HEK293 (cell line): ENCODE measurements at regions not wholly inside any gene's neighbourhood (a gene's known extent, or its start where the extent isn't known, plus 50 kb on each side); places are given as distances from the start of the nearest gene placed in this dataset.
A peak's percentile ranks its signal among the peaks of the same experiment; 100 is the strongest.

Experiments used
- CTCF ChIA-PET: fragments of 350-600 bp; formaldehyde crosslinking; extraction: SDS; loops from one replicate; lab custom pipeline; 2021; ENCODE audit warnings: antibody characterized with exemption; lab: Yijun Ruan, JAX
- POLR2A ChIA-PET: fragments of 300-600 bp; formaldehyde crosslinking; extraction: SDS; loops from one replicate; lab custom pipeline; 2020; ENCODE audit warnings: antibody characterized with exemption, inconsistent platforms; lab: Yijun Ruan, JAX
- H3K27ac ChIP-seq: fragments of 200-500 bp; sonication (Bioruptor generic); 2 replicates; pipeline ENCODE4 v1.5.1; 2014; ENCODE audit warnings: low read depth, low read length, control low read depth, inconsistent platforms; ENCODE audit errors: extremely low read depth
- H3K36me3 ChIP-seq, 2 experiments: fragments of 200-500 bp in 1 of 2; sonication (Bioruptor generic) in 1 of 2; 1 replicate in 1 of 2; 2 replicates in 1 of 2; pipeline ENCODE4 v1.5.1; 2014 to 2017; ENCODE audit warnings: inconsistent platforms in 2 of 2, low read length in 2 of 2; ENCODE audit not compliant: control insufficient read depth in 2 of 2, insufficient read depth in 1 of 2
- H3K4me1 ChIP-seq: fragments of 200-500 bp; sonication (Bioruptor generic); 2 replicates; pipeline ENCODE4 v1.5.1; 2014; ENCODE audit warnings: mild to moderate bottlenecking, low read length, inconsistent platforms; ENCODE audit not compliant: control insufficient read depth, insufficient read depth
- H3K4me3 ChIP-seq: 2 replicates; pipeline ENCODE4 v1.5.1; 2011; ENCODE audit warnings: low read depth, mild to moderate bottlenecking, control low read depth, low read length, moderate library complexity
- H3K9me3 ChIP-seq: fragments of 200-500 bp; sonication (Bioruptor generic); 2 replicates; pipeline ENCODE4 v1.5.1; 2014; ENCODE audit warnings: low read depth, low read length, inconsistent platforms; ENCODE audit not compliant: control insufficient read depth, insufficient read depth
- EGR2 ChIP-seq: fragments of 450-650 bp; formaldehyde crosslinking; IDR thresholded peaks from 2 replicates; pipeline ENCODE4 v1.5.1; 2016; ENCODE audit warnings: low read depth, missing biosample characterization, missing genetic modification characterization
- ZBTB17 ChIP-seq: fragments of 450-650 bp; formaldehyde crosslinking; IDR thresholded peaks from 2 replicates; pipeline ENCODE4 v1.5.1; 2016; ENCODE audit warnings: missing biosample characterization, missing genetic modification characterization
- ZBTB26 ChIP-seq: fragments of 450-650 bp; formaldehyde crosslinking; optimal IDR thresholded peaks from 2 replicates; pipeline ENCODE3; 2016; ENCODE audit warnings: missing biosample characterization, mild to moderate bottlenecking, missing genetic modification characterization
- ZFHX2 ChIP-seq: fragments of 450-650 bp; formaldehyde crosslinking; conservative IDR thresholded peaks from 2 replicates; pipeline ENCODE4 v1.5.1; 2016; ENCODE audit warnings: missing biosample characterization, missing genetic modification characterization
- ZNF10 ChIP-seq: fragments of 450-650 bp; formaldehyde crosslinking; IDR thresholded peaks from 2 replicates; pipeline ENCODE4 v1.5.1; 2017; ENCODE audit warnings: missing biosample characterization, missing genetic modification characterization
- ZNF132 ChIP-seq: fragments of 450-650 bp; formaldehyde crosslinking; IDR thresholded peaks from 2 replicates; pipeline ENCODE4 v1.5.1; 2017; ENCODE audit warnings: missing biosample characterization, missing genetic modification characterization, borderline replicate concordance
- ZNF157 ChIP-seq: fragments of 450-650 bp; formaldehyde crosslinking; IDR thresholded peaks from 2 replicates; pipeline ENCODE4 v1.5.1; 2016; ENCODE audit warnings: missing biosample characterization, missing genetic modification characterization
- ZNF335 ChIP-seq: fragments of 450-650 bp; formaldehyde crosslinking; conservative IDR thresholded peaks from 2 replicates; pipeline ENCODE4 v1.5.1; 2016; ENCODE audit warnings: missing biosample characterization, missing genetic modification characterization
- ZNF518A ChIP-seq: fragments of 450-650 bp; formaldehyde crosslinking; conservative IDR thresholded peaks from 2 replicates; pipeline ENCODE4 v1.5.1; 2016; ENCODE audit warnings: low read depth, missing biosample characterization, missing genetic modification characterization
- ZNF521 ChIP-seq: fragments of 450-650 bp; formaldehyde crosslinking; IDR thresholded peaks from 2 replicates; pipeline ENCODE4 v1.5.1; 2017; ENCODE audit warnings: missing biosample characterization, mild to moderate bottlenecking, missing genetic modification characterization
- ZNF623 ChIP-seq: fragments of 450-650 bp; formaldehyde crosslinking; IDR thresholded peaks from 2 replicates; pipeline ENCODE4 v1.5.1; 2016; ENCODE audit warnings: missing biosample characterization, missing genetic modification characterization
- ZNF654 ChIP-seq: fragments of 450-650 bp; formaldehyde crosslinking; IDR thresholded peaks from 2 replicates; pipeline ENCODE4 v1.5.1; 2016; ENCODE audit warnings: low read depth, missing biosample characterization, missing genetic modification characterization
- ZXDB ChIP-seq: fragments of 450-650 bp; formaldehyde crosslinking; IDR thresholded peaks from 2 replicates; pipeline ENCODE4 v1.5.1; 2016; ENCODE audit warnings: missing biosample characterization, missing genetic modification characterization

DNA sequence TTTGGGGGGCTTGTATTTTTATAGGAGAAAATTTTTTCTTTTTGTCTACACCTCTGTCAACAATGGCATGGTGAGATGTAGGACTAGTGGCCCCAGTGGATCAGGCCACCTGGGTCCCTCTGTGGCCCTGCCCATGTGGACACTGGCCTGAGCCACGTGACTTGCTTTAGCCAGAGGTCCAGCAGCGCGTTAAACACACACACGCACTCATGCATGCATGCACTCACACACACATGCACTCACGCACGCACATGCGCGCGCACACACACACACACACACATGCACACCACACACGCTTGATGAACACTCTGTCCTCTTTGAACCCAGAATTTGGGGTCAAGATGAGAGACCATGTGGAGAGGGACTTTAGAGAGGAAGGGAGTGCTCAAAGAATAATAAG lies 59.4 kb upstream of the NUP50 start:
- H3K36me3 ChIP-seq, result no peaks in the 10 kb centered on the region
- H3K4me3 ChIP-seq, result no peak overlapping the region
- no peak for TF ChIP-seq ZNF521 (tag by site-specific recombination)
- TF ChIP-seq ZNF10 (tag by site-specific recombination), result no peak
- no peak for TF ChIP-seq ZNF132 (tag by site-specific recombination)
- H3K4me1 ChIP-seq, result no peaks in the 10 kb centered on the region
- POLR2A ChIA-PET, result interaction anchor here (0.7 kb wide), 1 partner anchor 88 kb away, joined by 3 read pairs; no protein-coding TSS in a partner anchor
- CTCF ChIA-PET, result no interaction called here
- no peaks in the 10 kb centered on the region for H3K9me3 ChIP-seq
- no peak overlapping the region for H3K27ac ChIP-seq

GRCh38 chr22:45105281-45105702 lies 58.4 kb upstream of the NUP50 start:
- Histone ChIP-seq H3K4me1 (no peaks in the 10 kb centered on the region), H3K36me3 (no peaks in the 10 kb centered on the region), H3K27ac (no peak overlapping the region), H3K4me3 (no peak overlapping the region), H3K9me3 (no peaks in the 10 kb centered on the region)
- ChIA-PET CTCF (no interaction called here), POLR2A (interaction anchor here (0.7 kb wide), 1 partner anchor 89 kb away, joined by 3 read pairs; no protein-coding TSS in a partner anchor)
- no peak for TF ChIP-seq ZNF157 (tag by site-specific recombination)
- peak; percentile 56 for TF ChIP-seq ZBTB17 (tag by site-specific recombination)
- TF ChIP-seq ZXDB (tag by site-specific recombination), result no peak
- TF ChIP-seq EGR2 (tag by site-specific recombination), result peak; percentile 43; the same call in 1 of the 2 replicates
- TF ChIP-seq ZNF518A, result no peak
- TF ChIP-seq ZFHX2 (tag by site-specific recombination), result peak; percentile 63; the same call in 1 of the 2 replicates
- no peak for TF ChIP-seq ZNF132 (tag by site-specific recombination)
- no peak for TF ChIP-seq ZBTB26 (tag by site-specific recombination)

GRCh38 chr22:45107671-45108070 lies 56.1 kb upstream of the NUP50 start:
- CTCF ChIA-PET, result interaction anchor here (2.3 kb wide), 1 partner anchor 12 kb away, joined by 13 read pairs; no protein-coding TSS in a partner anchor
- no peak overlapping the region for H3K27ac ChIP-seq
- H3K4me3 ChIP-seq, result no peak overlapping the region
- TF ChIP-seq ZNF335 (tag by site-specific recombination) (no peak), ZNF623 (tag by site-specific recombination) (peak; percentile 92), ZNF654 (no peak)
- TF ChIP-seq, all 188 proteins: peak for 1
- no peaks in the 10 kb centered on the region for H3K9me3 ChIP-seq
- H3K4me1 ChIP-seq, result no peaks in the 10 kb centered on the region
- no peaks in the 10 kb centered on the region for H3K36me3 ChIP-seq
- POLR2A ChIA-PET, result interaction anchor here (1.1 kb wide), 2 partner anchors 35 to 56 kb away, joined by 3 to 10 read pairs; partner anchors contain the start of gene NUP50
